ENCODE measurements at regions not wholly inside any gene's neighbourhood (a gene's known extent, or its start where the extent isn't known, plus 50 kb on each side); places are given as distances from the start of the nearest gene placed in this dataset.

DNA sequence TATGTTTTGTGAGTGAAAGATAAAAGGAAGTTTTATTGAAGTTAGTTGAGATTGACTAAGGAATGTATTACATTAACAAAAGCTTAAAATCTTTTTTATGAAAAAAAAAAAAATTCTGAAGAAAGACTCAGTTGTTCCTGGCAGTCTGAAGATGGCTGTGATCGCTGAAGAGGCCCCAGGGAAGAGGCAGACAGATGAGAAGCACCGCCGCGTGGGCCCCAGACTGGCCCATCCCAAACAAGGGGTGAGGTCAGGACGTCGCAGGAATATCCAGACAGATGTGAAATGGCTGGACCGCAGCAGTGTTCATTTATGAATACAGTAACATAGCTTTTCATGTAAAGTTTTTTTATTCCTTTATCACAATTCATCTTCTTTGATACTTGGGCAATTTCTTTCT lies 194.2 kb downstream of the TBXT start:
- TF ChIP-seq POLR2A (IDR thresholded peaks at IDR 0.05): no peak
- TF ChIP-seq, protein P1, sequence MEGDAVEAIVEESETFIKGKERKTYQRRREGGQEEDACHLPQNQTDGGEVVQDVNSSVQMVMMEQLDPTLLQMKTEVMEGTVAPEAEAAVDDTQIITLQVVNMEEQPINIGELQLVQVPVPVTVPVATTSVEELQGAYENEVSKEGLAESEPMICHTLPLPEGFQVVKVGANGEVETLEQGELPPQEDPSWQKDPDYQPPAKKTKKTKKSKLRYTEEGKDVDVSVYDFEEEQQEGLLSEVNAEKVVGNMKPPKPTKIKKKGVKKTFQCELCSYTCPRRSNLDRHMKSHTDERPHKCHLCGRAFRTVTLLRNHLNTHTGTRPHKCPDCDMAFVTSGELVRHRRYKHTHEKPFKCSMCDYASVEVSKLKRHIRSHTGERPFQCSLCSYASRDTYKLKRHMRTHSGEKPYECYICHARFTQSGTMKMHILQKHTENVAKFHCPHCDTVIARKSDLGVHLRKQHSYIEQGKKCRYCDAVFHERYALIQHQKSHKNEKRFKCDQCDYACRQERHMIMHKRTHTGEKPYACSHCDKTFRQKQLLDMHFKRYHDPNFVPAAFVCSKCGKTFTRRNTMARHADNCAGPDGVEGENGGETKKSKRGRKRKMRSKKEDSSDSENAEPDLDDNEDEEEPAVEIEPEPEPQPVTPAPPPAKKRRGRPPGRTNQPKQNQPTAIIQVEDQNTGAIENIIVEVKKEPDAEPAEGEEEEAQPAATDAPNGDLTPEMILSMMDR (IDR thresholded peaks at IDR 0.05): no peak
- no peaks in the 10 kb centered on the region for H3K36me3 ChIP-seq
- no peaks in the 10 kb centered on the region for H3K4me1 ChIP-seq
- H3K27ac ChIP-seq: no peak overlapping the region
- H3K4me3 ChIP-seq: no peak overlapping the region
- no peaks in the 10 kb centered on the region for H3K9me3 ChIP-seq
- DNase-seq: no peak
- intact Hi-C loops (cut with DNase I; ENCODE audit: low total_unique reads): no loop called here
- H3K27me3 ChIP-seq: no peaks in the 10 kb centered on the region

DNA sequence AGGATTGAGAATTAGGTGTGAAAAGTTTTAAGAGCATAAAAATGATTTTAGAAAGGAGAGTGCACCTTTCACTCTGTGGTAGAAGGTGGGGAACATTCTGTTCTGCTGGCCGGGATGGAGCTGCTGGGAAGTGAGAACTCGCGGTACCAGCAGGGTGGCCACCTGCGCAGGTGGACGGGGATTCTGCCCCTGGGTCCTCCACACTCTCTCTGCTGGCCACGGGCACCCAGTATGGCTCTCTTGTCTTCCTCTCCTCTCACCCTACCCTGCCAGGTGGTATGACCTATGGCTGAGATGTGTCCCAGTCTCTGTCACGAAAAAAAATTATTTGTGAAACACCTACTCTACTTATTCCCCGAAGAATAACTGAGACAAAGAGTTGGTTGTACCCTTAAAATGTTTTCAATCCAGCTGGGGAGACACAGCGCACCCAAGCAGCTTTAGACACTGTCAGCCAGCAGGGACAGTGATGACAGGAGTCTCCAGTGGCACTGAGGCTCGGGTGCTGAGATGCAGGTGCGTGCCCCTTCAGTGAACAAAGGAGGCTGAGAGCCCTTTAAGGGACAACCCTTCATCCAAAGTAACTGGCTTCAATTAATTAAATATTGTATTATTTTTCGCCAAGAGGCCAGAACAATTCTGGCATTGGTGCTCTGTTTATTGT lies 195.4 kb downstream of the TBXT start:
- intact Hi-C loops (cut with DNase I; ENCODE audit: low total_unique reads): no loop called here
- Histone ChIP-seq H3K4me3 (no peak overlapping the region), H3K27ac (no peak overlapping the region), H3K4me1 (no peaks in the 10 kb centered on the region), H3K36me3 (no peaks in the 10 kb centered on the region), H3K9me3 (no peaks in the 10 kb centered on the region), H3K27me3 (no peaks in the 10 kb centered on the region)
- no peak for DNase-seq
- TF ChIP-seq, protein P1 (IDR thresholded peaks at IDR 0.05): no peak
- TF ChIP-seq POLR2A (IDR thresholded peaks at IDR 0.05): no peak

DNA sequence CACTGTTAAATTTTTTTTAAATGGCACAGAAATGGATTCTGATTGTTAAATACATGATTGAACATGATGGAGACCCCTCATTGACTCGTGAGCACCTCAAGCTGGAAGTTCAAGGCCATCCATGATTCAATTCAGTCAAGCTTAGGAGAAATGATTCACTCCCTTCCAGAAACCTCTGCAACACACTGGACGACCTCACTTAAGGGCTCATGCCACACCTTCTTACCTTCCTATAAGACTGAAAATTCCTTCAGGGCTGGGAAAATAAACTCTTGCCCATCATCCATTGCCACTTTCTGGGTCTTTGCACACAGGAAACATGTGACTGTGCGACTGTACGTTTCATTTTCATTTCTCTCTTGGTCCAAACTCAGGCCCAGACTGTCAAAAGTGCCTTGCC lies 196.4 kb downstream of the TBXT start:
- TF ChIP-seq POLR2A (IDR thresholded peaks at IDR 0.05): no peak
- TF ChIP-seq, protein P1 (IDR thresholded peaks at IDR 0.05): no peak
- H3K4me1 ChIP-seq: no peaks in the 10 kb centered on the region
- no peak overlapping the region for H3K27ac ChIP-seq
- H3K4me3 ChIP-seq: no peak overlapping the region
- DNase-seq: no peak
- H3K9me3 ChIP-seq: no peaks in the 10 kb centered on the region
- no peaks in the 10 kb centered on the region for H3K27me3 ChIP-seq
- H3K36me3 ChIP-seq: no peaks in the 10 kb centered on the region
- intact Hi-C loops (cut with DNase I; ENCODE audit: low total_unique reads): no loop called here

DNA sequence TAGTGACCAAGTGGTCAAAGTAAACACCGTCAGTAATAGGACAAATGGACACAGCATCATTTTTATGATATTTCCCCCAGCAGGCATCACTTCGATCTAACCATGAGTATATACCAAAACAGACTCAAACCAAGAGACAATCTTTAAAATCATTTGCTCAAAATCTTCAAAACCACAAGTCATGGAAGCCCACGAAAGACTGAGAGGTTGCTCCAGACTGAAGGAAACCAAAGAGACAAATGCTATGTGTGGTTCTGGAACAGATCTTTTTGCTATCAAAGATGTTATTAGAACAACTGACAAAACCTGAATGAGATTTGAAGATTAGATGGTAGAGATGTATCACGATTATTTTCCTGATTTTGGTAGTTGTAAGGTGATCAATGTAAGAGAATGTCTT lies 197.7 kb downstream of the TBXT start:
- Histone ChIP-seq H3K27me3 (no peaks in the 10 kb centered on the region), H3K4me1 (no peaks in the 10 kb centered on the region), H3K4me3 (no peak overlapping the region), H3K27ac (no peak overlapping the region), H3K9me3 (no peaks in the 10 kb centered on the region), H3K36me3 (no peaks in the 10 kb centered on the region)
- DNase-seq: no peak
- intact Hi-C loops (cut with DNase I; ENCODE audit: low total_unique reads): no loop called here
- TF ChIP-seq POLR2A (IDR thresholded peaks at IDR 0.05): no peak
- TF ChIP-seq, protein P1 (IDR thresholded peaks at IDR 0.05): no peak

DNA sequence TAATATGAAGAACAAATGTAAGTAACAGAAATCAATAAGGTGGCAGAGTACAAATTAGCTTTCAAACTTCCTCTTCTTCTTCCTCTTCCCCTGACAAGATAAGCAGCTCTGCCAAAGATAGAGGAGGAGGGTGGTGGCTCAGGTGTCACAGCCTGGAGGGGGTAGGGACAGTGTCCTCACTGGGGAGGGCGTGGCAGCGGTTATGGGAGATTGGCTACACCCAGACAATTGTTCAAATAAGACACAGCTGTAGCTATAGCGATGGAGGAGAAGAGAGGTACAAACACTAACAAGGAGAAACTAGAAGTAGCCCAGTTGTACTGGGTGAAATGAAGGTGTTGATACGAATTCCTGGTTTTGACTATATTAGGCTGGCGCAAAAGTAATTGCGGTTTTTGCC lies 198.5 kb downstream of the TBXT start:
- Histone ChIP-seq H3K36me3 (no peaks in the 10 kb centered on the region), H3K27ac (no peak overlapping the region), H3K27me3 (no peaks in the 10 kb centered on the region), H3K9me3 (no peaks in the 10 kb centered on the region), H3K4me3 (no peak overlapping the region), H3K4me1 (no peaks in the 10 kb centered on the region)
- intact Hi-C loops (cut with DNase I; ENCODE audit: low total_unique reads): no loop called here
- no peak for TF ChIP-seq POLR2A (IDR thresholded peaks at IDR 0.05)
- TF ChIP-seq, protein P1 (IDR thresholded peaks at IDR 0.05): no peak
- DNase-seq: no peak

Data from uterus (tissue), 3 donors.